ENCODE measurements at regions not wholly inside any gene's neighbourhood (a gene's known extent, or its start where the extent isn't known, plus 50 kb on each side); places are given as distances from the start of the nearest gene placed in this dataset.

DNA sequence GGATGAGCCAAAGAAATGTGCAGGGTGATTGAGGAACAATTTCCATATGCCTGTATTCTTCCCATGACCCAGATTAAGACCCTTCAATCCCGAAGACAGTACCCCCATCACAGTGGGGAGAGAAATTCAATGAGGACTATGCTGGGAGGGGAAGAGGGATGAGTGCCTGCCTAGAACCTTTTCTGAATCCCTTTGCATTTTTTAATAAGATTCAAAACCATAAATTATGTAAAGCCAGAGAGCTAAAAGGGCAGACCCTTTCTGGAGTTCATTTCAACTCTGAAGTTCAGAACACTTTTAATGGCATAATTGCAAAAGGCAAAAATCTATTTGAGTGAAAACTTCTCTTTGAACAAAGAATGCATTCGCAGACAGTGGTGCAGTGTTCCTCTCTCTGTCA is 529.5 kb downstream of the NTRK3 start:
- Histone ChIP-seq H3K9me3 (ENCODE audit: control insufficient read depth, insufficient read depth, low read length) (no peaks in the 10 kb centered on the region), H3K27ac (ENCODE audit: low read length) (no peak overlapping the region), H3K36me3 (ENCODE audit: control insufficient read depth, insufficient read depth, low read length) (no peaks in the 10 kb centered on the region), H3K27me3 (ENCODE audit: control insufficient read depth, insufficient read depth, low read length) (no peaks in the 10 kb centered on the region), H3K4me1 (ENCODE audit: control insufficient read depth, insufficient read depth, low read length) (no peaks in the 10 kb centered on the region), H3K4me3 (ENCODE audit: low read length) (no peak overlapping the region)
- Mint-ChIP-seq H3K36me3 (no peaks in the 10 kb centered on the region), H3K9me3 (peaks cover 2% of the 10 kb centered on the region in 2 donors), H3K4me3 (no peak overlapping the region), H3K4me1 (no peaks in the 10 kb centered on the region), H3K27ac (no peak overlapping the region), H3K27me3 (ENCODE audit: low read depth in 2 of 2) (no peaks in the 10 kb centered on the region)
- intact Hi-C loops (cut with micrococcal nuclease): no loop called here
- ATAC-seq: no peak
- TF ChIP-seq, protein P1, sequence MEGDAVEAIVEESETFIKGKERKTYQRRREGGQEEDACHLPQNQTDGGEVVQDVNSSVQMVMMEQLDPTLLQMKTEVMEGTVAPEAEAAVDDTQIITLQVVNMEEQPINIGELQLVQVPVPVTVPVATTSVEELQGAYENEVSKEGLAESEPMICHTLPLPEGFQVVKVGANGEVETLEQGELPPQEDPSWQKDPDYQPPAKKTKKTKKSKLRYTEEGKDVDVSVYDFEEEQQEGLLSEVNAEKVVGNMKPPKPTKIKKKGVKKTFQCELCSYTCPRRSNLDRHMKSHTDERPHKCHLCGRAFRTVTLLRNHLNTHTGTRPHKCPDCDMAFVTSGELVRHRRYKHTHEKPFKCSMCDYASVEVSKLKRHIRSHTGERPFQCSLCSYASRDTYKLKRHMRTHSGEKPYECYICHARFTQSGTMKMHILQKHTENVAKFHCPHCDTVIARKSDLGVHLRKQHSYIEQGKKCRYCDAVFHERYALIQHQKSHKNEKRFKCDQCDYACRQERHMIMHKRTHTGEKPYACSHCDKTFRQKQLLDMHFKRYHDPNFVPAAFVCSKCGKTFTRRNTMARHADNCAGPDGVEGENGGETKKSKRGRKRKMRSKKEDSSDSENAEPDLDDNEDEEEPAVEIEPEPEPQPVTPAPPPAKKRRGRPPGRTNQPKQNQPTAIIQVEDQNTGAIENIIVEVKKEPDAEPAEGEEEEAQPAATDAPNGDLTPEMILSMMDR (IDR thresholded peaks at IDR 0.05): no peak
- 77% methylated on average over 1 of the region's 2 CpGs for WGBS (ENCODE audit: insufficient coverage)
- no peak for DNase-seq

DNA sequence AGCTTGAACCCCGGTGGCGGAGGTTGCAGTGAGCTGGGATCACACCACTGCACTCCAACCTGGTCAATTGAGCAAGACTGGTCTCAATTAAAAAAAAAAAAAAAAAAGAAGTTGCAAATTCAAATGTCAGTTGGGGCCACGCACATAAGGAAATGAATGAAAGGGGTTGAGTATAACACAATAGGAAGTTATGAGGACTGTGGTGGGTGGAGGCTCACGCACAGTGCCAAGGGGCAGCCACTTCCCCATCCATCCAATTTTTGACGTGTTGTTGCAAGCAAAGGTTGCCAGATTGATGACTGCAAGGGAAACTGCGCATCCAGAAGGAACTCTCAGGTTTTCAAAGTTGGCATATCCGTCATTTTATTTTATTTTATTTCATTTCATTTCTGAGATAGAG is 532.2 kb downstream of the NTRK3 start:
- ATAC-seq: no peak
- no peak overlapping the region for H3K27ac Mint-ChIP-seq

DNA sequence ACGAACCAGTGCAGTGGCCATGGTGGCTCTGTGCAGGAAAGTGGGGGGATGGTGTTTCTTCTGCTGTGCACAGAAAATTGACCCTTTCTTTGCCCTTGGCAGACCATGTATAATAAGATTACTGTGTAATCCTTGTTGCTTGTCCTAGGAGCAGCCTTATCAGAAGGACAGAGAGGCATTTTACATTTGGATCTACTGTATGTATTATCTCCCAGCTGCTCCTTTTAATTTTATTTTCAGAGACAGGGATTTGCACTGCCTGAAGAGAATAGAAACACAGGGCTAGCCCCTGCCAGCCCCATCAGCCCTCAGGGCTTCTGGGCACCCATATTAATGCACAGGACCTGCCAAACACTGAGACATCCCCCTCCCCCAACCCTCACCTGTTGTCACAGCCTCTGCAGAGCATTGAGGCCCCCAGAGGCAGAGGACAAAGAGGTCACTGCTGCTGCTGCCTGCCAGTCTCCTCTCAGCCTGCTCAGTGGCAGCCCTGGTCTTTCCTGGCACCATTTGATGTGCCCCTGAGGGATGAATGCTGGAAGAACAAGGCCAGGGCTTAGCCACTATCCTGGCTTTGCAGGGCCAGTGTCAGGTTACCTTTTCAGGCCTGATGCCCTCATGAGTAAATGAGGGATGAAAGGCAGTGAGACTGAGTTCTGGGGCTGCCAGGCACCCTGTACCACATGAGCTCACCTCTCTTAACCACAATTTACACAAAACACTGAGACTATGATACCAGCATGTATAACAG is 533.4 kb downstream of the NTRK3 start:
- Histone ChIP-seq H3K36me3 (ENCODE audit: control insufficient read depth, insufficient read depth, low read length) (no peaks in the 10 kb centered on the region), H3K27ac (ENCODE audit: low read length) (no peak overlapping the region), H3K4me1 (ENCODE audit: control insufficient read depth, insufficient read depth, low read length) (no peaks in the 10 kb centered on the region), H3K27me3 (ENCODE audit: control insufficient read depth, insufficient read depth, low read length) (no peaks in the 10 kb centered on the region), H3K9me3 (ENCODE audit: control insufficient read depth, insufficient read depth, low read length) (no peaks in the 10 kb centered on the region), H3K4me3 (ENCODE audit: low read length) (no peak overlapping the region)
- Mint-ChIP-seq H3K4me1 (no peaks in the 10 kb centered on the region), H3K27me3 (ENCODE audit: low read depth in 2 of 2) (no peaks in the 10 kb centered on the region), H3K9me3 (no peaks in the 10 kb centered on the region), H3K4me3 (no peak overlapping the region), H3K36me3 (no peaks in the 10 kb centered on the region), H3K27ac (no peak overlapping the region)
- DNase-seq (no peak), ATAC-seq (no peak)
- TF ChIP-seq, protein P1 (IDR thresholded peaks at IDR 0.05): no peak
- WGBS (ENCODE audit: insufficient coverage): 88% methylated on average over 1 of the region's 1 CpG
- intact Hi-C loops (cut with micrococcal nuclease): no loop called here

More for the DNA sequence above, 532.2 kb downstream of the NTRK3 start:
- WGBS (ENCODE audit: insufficient coverage): 48% methylated on average over 7 of the region's 7 CpGs
- TF ChIP-seq, protein P1 (IDR thresholded peaks at IDR 0.05): no peak
- Mint-ChIP-seq H3K9me3 (no peaks in the 10 kb centered on the region), H3K4me3 (no peak overlapping the region), H3K27me3 (ENCODE audit: low read depth in 2 of 2) (no peaks in the 10 kb centered on the region), H3K36me3 (no peaks in the 10 kb centered on the region), H3K4me1 (no peaks in the 10 kb centered on the region)
- no peak overlapping the region for H3K4me3 ChIP-seq (ENCODE audit: low read length)
- intact Hi-C loops (cut with micrococcal nuclease): no loop called here
- no peak for DNase-seq
- no peaks in the 10 kb centered on the region for H3K36me3 ChIP-seq (ENCODE audit: control insufficient read depth, insufficient read depth, low read length)
- H3K4me1 ChIP-seq (ENCODE audit: control insufficient read depth, insufficient read depth, low read length): no peaks in the 10 kb centered on the region
- no peak overlapping the region for H3K27ac ChIP-seq (ENCODE audit: low read length)
- H3K27me3 ChIP-seq (ENCODE audit: control insufficient read depth, insufficient read depth, low read length): no peaks in the 10 kb centered on the region
- no peaks in the 10 kb centered on the region for H3K9me3 ChIP-seq (ENCODE audit: control insufficient read depth, insufficient read depth, low read length)

DNA sequence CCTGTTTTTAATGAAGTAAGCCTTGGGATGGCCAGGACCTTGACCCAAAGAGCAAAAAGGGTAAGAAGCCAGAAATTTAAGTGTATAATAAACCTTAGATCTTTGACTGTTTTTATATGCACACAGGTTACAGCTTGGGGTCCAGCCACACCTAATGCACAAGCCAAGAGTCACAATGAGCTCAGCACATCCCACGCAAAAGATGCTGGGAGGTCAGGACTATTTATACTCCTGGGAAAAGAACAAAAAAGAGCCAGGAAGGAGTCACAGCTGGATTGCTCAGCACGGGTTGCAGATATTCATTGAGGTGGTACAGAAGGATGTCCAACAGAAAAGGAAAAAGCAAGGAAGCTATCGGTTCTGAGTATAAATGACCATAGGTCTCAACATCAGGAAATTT is 536.3 kb downstream of the NTRK3 start:
- ATAC-seq (no peak), DNase-seq (no peak)
- peaks cover 0 to 5% of the 10 kb centered on the region in 2 donors for H3K9me3 Mint-ChIP-seq
- no peaks in the 10 kb centered on the region for H3K36me3 Mint-ChIP-seq
- no peaks in the 10 kb centered on the region for H3K27me3 ChIP-seq (ENCODE audit: control insufficient read depth, insufficient read depth, low read length)
- H3K4me1 ChIP-seq (ENCODE audit: control insufficient read depth, insufficient read depth, low read length): no peaks in the 10 kb centered on the region
- no peaks in the 10 kb centered on the region for H3K9me3 ChIP-seq (ENCODE audit: control insufficient read depth, insufficient read depth, low read length)
- TF ChIP-seq, protein P1 (IDR thresholded peaks at IDR 0.05): no peak
- H3K4me1 Mint-ChIP-seq: no peaks in the 10 kb centered on the region
- no peak overlapping the region for H3K4me3 Mint-ChIP-seq
- no peak overlapping the region for H3K27ac ChIP-seq (ENCODE audit: low read length)
- H3K4me3 ChIP-seq (ENCODE audit: low read length): no peak overlapping the region
- intact Hi-C loops (cut with micrococcal nuclease): no loop called here
- no peak overlapping the region for H3K27ac Mint-ChIP-seq
- no peaks in the 10 kb centered on the region for H3K27me3 Mint-ChIP-seq (ENCODE audit: low read depth in 2 of 2)
- no peaks in the 10 kb centered on the region for H3K36me3 ChIP-seq (ENCODE audit: control insufficient read depth, insufficient read depth, low read length)
- 89% methylated on average over 3 of the region's 3 CpGs for WGBS (ENCODE audit: insufficient coverage)

Measured in natural killer cell (primary cell).